CD4-positive, alpha-beta T cell (primary cell): ENCODE measurements at regions not wholly inside any gene's neighbourhood (a gene's known extent, or its start where the extent isn't known, plus 50 kb on each side); places are given as distances from the start of the nearest gene placed in this dataset.

Experiments
- ATAC-seq: fragments of 200-7000 bp; cut with Tn5 transposase; one replicate; pipeline ENCODE4 v1.10.0; 2022; ENCODE audit warnings: mild to moderate bottlenecking; ENCODE audit not compliant: poor library complexity
- CTCF ChIA-PET: fragments of 350-600 bp; sonication (Branson Sonifier 250); formaldehyde crosslinking; loops from one replicate; lab custom pipeline; 2021; ENCODE audit warnings: antibody characterized with exemption, inconsistent platforms; lab: Charles Lee
- POLR2A ChIA-PET: fragments of 350-600 bp; sonication (Branson Sonifier 250); formaldehyde crosslinking; loops from one replicate; lab custom pipeline; 2021; ENCODE audit warnings: antibody characterized with exemption, inconsistent platforms; lab: Charles Lee
- DNase-seq, 14 experiments: peaks; one replicate each; pipeline ENCODE4 v3.0.0-alpha.2; 2013 to 2020; ENCODE audit warnings: mixed read lengths in 2 of 14
- H3K27ac ChIP-seq, 2 donors: one replicate each; pipeline versions ENCODE4 v1.5.1 to v1.7.0; 2013; ENCODE audit warnings: low read length in 2 of 2, low read depth in 1 of 2, mild to moderate bottlenecking in 1 of 2
- H3K27me3 ChIP-seq, 2 experiments: 1 replicate in 1 of 2; 2 replicates in 1 of 2; pipeline versions ENCODE4 v1.6.1 to v1.7.0; 2013; ENCODE audit warnings: low read length in 2 of 2, control low read depth in 1 of 2, mild to moderate bottlenecking in 1 of 2, moderate library complexity in 1 of 2; ENCODE audit not compliant: insufficient read depth in 2 of 2, control insufficient read depth in 1 of 2
- H3K36me3 ChIP-seq: one replicate; pipeline ENCODE4 v1.6.1; 2013; ENCODE audit warnings: low read length, control low read depth; ENCODE audit not compliant: insufficient read depth
- H3K4me1 ChIP-seq: one replicate; pipeline ENCODE4 v1.6.1; 2013; ENCODE audit warnings: low read length, control low read depth; ENCODE audit not compliant: insufficient read depth
- H3K4me3 ChIP-seq: one replicate; pipeline ENCODE4 v1.5.1; 2013; ENCODE audit warnings: mild to moderate bottlenecking, low read length, moderate library complexity
- H3K9me3 ChIP-seq, 2 experiments: 1 replicate in 1 of 2; 2 replicates in 1 of 2; pipeline versions ENCODE4 v1.6.1 to v1.7.0; 2013; ENCODE audit warnings: low read length in 2 of 2, mild to moderate bottlenecking in 2 of 2, control low read depth in 1 of 2, moderate library complexity in 1 of 2; ENCODE audit not compliant: control insufficient read depth in 1 of 2, insufficient read depth in 1 of 2
- H3K27ac Mint-ChIP-seq: one replicate; pipeline ENCODE4 v1.8.0; 2020; ENCODE audit warnings: mixed read lengths
- H3K27me3 Mint-ChIP-seq: one replicate; pipeline ENCODE4 v1.8.0; 2021; ENCODE audit warnings: mixed read lengths
- H3K36me3 Mint-ChIP-seq: one replicate; pipeline ENCODE4 v1.8.0; 2021; ENCODE audit warnings: low read depth, mixed read lengths
- H3K4me1 Mint-ChIP-seq: one replicate; pipeline ENCODE4 v1.8.0; 2021; ENCODE audit warnings: low read depth, mixed read lengths
- H3K4me3 Mint-ChIP-seq: one replicate; pipeline ENCODE4 v1.8.0; 2020; ENCODE audit warnings: mild to moderate bottlenecking, mixed read lengths
- H3K9me3 Mint-ChIP-seq: one replicate; pipeline ENCODE4 v1.8.0; 2020; ENCODE audit warnings: mixed read lengths
- CTCF ChIP-seq: fragments of 200-600 bp; IDR thresholded peaks from one replicate; pipeline ENCODE4 v1.8.0; 2022; ENCODE audit warnings: antibody characterized with exemption, mild to moderate bottlenecking
- intact Hi-C, 2 experiments: fragments of 100-400 bp; cut with DNase I in 1 of 2; cut with micrococcal nuclease in 1 of 2; formaldehyde crosslinking; loops; one replicate each; pipeline versions ENCODE4 v1.15.1 to v1.9.0; 2023 to 2025; cut with DNase I, micrococcal nuclease

- no peak overlapping the region for H3K4me3 Mint-ChIP-seq
- Histone ChIP-seq H3K36me3 (no peaks in the 10 kb centered on the region), H3K27me3 (no peaks in the 10 kb centered on the region), H3K4me1 (no peaks in the 10 kb centered on the region), H3K9me3 (no peaks in the 10 kb centered on the region), H3K4me3 (no peak overlapping the region), H3K27ac (no peak overlapping the region)
- no peaks in the 10 kb centered on the region for H3K36me3 Mint-ChIP-seq
- CTCF ChIA-PET: interaction anchor here (1.3 kb wide), 1 partner anchor 62 kb away, joined by 3 read pairs; no protein-coding TSS in a partner anchor
- POLR2A ChIA-PET: no interaction called here
- DNase-seq (no peak), ATAC-seq (no peak)
- intact Hi-C loops: no loop called here
- peaks cover under 1% of the 10 kb centered on the region for H3K27me3 Mint-ChIP-seq
- no peak overlapping the region for H3K27ac Mint-ChIP-seq
- no peak for TF ChIP-seq CTCF
- peaks cover 1% of the 10 kb centered on the region for H3K4me1 Mint-ChIP-seq
- no peaks in the 10 kb centered on the region for H3K9me3 Mint-ChIP-seq
Measured at GRCh38 chr21:29238053-29238966, 60.4 kb upstream of the BACH1 start.

- no peak for ATAC-seq
- POLR2A ChIA-PET: no interaction called here
- Histone ChIP-seq H3K27me3 (no peaks in the 10 kb centered on the region), H3K9me3 (no peaks in the 10 kb centered on the region), H3K36me3 (no peaks in the 10 kb centered on the region), H3K27ac (no peak overlapping the region), H3K4me1 (no peaks in the 10 kb centered on the region), H3K4me3 (no peak overlapping the region)
- intact Hi-C loops: no loop called here
- Mint-ChIP-seq H3K36me3 (no peaks in the 10 kb centered on the region), H3K4me1 (no peaks in the 10 kb centered on the region), H3K27ac (no peak overlapping the region), H3K9me3 (no peaks in the 10 kb centered on the region), H3K27me3 (no peaks in the 10 kb centered on the region), H3K4me3 (no peak overlapping the region)
- peak in 2 of 14 experiments; percentile 24 to 31 for DNase-seq
- CTCF ChIA-PET: interaction anchor here (1.3 kb wide), 1 partner anchor 62 kb away, joined by 3 read pairs; no protein-coding TSS in a partner anchor
- TF ChIP-seq CTCF: no peak
Measured at GRCh38 chr21:29238967-29239290, 59.8 kb upstream of the BACH1 start.

- ATAC-seq (no peak), DNase-seq (no peak)
- H3K27ac ChIP-seq: no peak overlapping the region
- POLR2A ChIA-PET: no interaction called here
- intact Hi-C loops: no loop called here
- Mint-ChIP-seq H3K36me3 (no peaks in the 10 kb centered on the region), H3K4me3 (no peak overlapping the region), H3K9me3 (no peaks in the 10 kb centered on the region), H3K4me1 (no peaks in the 10 kb centered on the region), H3K27ac (no peak overlapping the region), H3K27me3 (no peaks in the 10 kb centered on the region)
- no peaks in the 10 kb centered on the region for H3K4me1 ChIP-seq
- H3K36me3 ChIP-seq: no peaks in the 10 kb centered on the region
- no peak overlapping the region for H3K4me3 ChIP-seq
- no peak for TF ChIP-seq CTCF
- H3K9me3 ChIP-seq: no peaks in the 10 kb centered on the region
- CTCF ChIA-PET: no interaction called here
- no peaks in the 10 kb centered on the region for H3K27me3 ChIP-seq
Measured at GRCh38 chr21:29240136-29240535, 58.6 kb upstream of the BACH1 start.
